Mesodermal cell (in vitro differentiated cells): ENCODE measurements at regions not wholly inside any gene's neighbourhood (a gene's known extent, or its start where the extent isn't known, plus 50 kb on each side); places are given as distances from the start of the nearest gene placed in this dataset.
"Not testable (repeated sequence)": the region's sequence is repeated elsewhere in the genome, so short reads cannot be mapped to it uniquely, and the experiment has no call there.

ENCODE experiments used
- H3K27ac ChIP-seq: 2 replicates; pipeline ENCODE4 v1.7.0; 2013; ENCODE audit warnings: mild to moderate bottlenecking, low read depth, low read length, moderate library complexity; ENCODE audit not compliant: severe bottlenecking
- H3K36me3 ChIP-seq: 2 replicates; pipeline ENCODE4 v1.7.1; 2013; ENCODE audit warnings: mild to moderate bottlenecking, low read length, moderate library complexity; ENCODE audit not compliant: control insufficient read depth, insufficient read depth
- H3K4me1 ChIP-seq: one replicate; pipeline ENCODE4 v1.7.1; 2013; ENCODE audit warnings: mild to moderate bottlenecking, low read length; ENCODE audit not compliant: insufficient read depth, control insufficient read depth, poor library complexity, severe bottlenecking
- H3K4me3 ChIP-seq: 2 replicates; pipeline ENCODE4 v1.7.0; 2013; ENCODE audit warnings: low read length, control low read depth, mild to moderate bottlenecking; ENCODE audit not compliant: insufficient read depth, poor library complexity, severe bottlenecking; ENCODE audit errors: extremely low read depth
- H3K9me3 ChIP-seq: 2 replicates; pipeline ENCODE4 v1.7.1; 2013; ENCODE audit warnings: mild to moderate bottlenecking, low read length, moderate library complexity; ENCODE audit not compliant: control insufficient read depth
- WGBS, 2 experiments: methylation state at CpG; one replicate each; pipeline ENCODE4 v1.1.5; 2013; ENCODE audit warnings: missing lambda C conversion rate in 2 of 2; ENCODE audit not compliant: insufficient coverage in 2 of 2; 5-methylcytosine and 5-hydroxymethylcytosine counted together

GRCh38 chr3:184457784-184458377, 78.0 kb downstream of the CHRD start:
- not testable (repeated sequence) for H3K4me1 ChIP-seq, H3K4me3 ChIP-seq, H3K27ac ChIP-seq, H3K9me3 ChIP-seq, H3K36me3 ChIP-seq
- WGBS, 2 experiments: 88 to 95% methylated on average over 3 to 6 of the region's 7 CpGs

- no peaks in the 10 kb centered on the region for H3K9me3 ChIP-seq
- H3K4me1 ChIP-seq: no peaks in the 10 kb centered on the region
- H3K27ac ChIP-seq: no peak overlapping the region
- H3K4me3 ChIP-seq: no peak overlapping the region
- H3K36me3 ChIP-seq: no peaks in the 10 kb centered on the region
- 82 to 90% methylated on average over 3 of the region's 4 CpGs for WGBS, 2 experiments
Observed at GRCh38 chr3:184459355-184459754, 79.5 kb downstream of the CHRD start.

GRCh38 chr3:184460276-184460675, 80.4 kb downstream of the CHRD start:
- WGBS, 2 experiments: 87 to 89% methylated on average over 4 to 7 of the region's 8 CpGs
- Histone ChIP-seq H3K36me3 (no peaks in the 10 kb centered on the region), H3K27ac (no peak overlapping the region), H3K9me3 (no peaks in the 10 kb centered on the region), H3K4me3 (no peak overlapping the region), H3K4me1 (peaks cover 1% of the 10 kb centered on the region)

GRCh38 chr3:184461219-184461618, 81.4 kb downstream of the CHRD start:
- no peak overlapping the region for H3K27ac ChIP-seq
- no peaks in the 10 kb centered on the region for H3K36me3 ChIP-seq
- no peak overlapping the region for H3K4me3 ChIP-seq
- no peaks in the 10 kb centered on the region for H3K9me3 ChIP-seq
- H3K4me1 ChIP-seq: peaks cover 9% of the 10 kb centered on the region
- 83 to 87% methylated on average over 2 to 6 of the region's 6 CpGs for WGBS, 2 experiments

GRCh38 chr3:184465883-184466412, 86.1 kb downstream of the CHRD start:
- no peak overlapping the region for H3K4me3 ChIP-seq
- peaks cover 9% of the 10 kb centered on the region for H3K4me1 ChIP-seq
- H3K9me3 ChIP-seq: no peaks in the 10 kb centered on the region
- WGBS, 2 experiments: 83 to 99% methylated on average over 5 of the region's 5 CpGs
- H3K27ac ChIP-seq: no peak overlapping the region
- no peaks in the 10 kb centered on the region for H3K36me3 ChIP-seq

GRCh38 chr3:184466413-184466960, 86.6 kb downstream of the CHRD start:
- Histone ChIP-seq H3K27ac (no peak overlapping the region), H3K9me3 (no peaks in the 10 kb centered on the region), H3K4me1 (peaks cover 9% of the 10 kb centered on the region), H3K36me3 (no peaks in the 10 kb centered on the region), H3K4me3 (no peak overlapping the region)
- 62 to 66% methylated on average over 9 to 12 of the region's 12 CpGs for WGBS, 2 experiments

GRCh38 chr3:184467171-184467570, 87.3 kb downstream of the CHRD start:
- Histone ChIP-seq H3K4me3 (no peak overlapping the region), H3K9me3 (no peaks in the 10 kb centered on the region), H3K36me3 (no peaks in the 10 kb centered on the region), H3K4me1 (peaks cover 9% of the 10 kb centered on the region), H3K27ac (no peak overlapping the region)
- 93 to 97% methylated on average over 8 of the region's 9 CpGs for WGBS, 2 experiments

- H3K4me3 ChIP-seq: no peak overlapping the region
- 88 to 100% methylated on average over 1 to 4 of the region's 6 CpGs for WGBS, 2 experiments
- H3K4me1 ChIP-seq: peaks cover 5% of the 10 kb centered on the region
- no peaks in the 10 kb centered on the region for H3K9me3 ChIP-seq
- no peak overlapping the region for H3K27ac ChIP-seq
- H3K36me3 ChIP-seq: no peaks in the 10 kb centered on the region
Observed at GRCh38 chr3:184470551-184470950, 90.7 kb downstream of the CHRD start.

GRCh38 chr3:184471439-184471838, 90.1 kb upstream of the EPHB3 start:
- H3K27ac ChIP-seq: no peak overlapping the region
- H3K4me1 ChIP-seq: no peaks in the 10 kb centered on the region
- no peaks in the 10 kb centered on the region for H3K9me3 ChIP-seq
- H3K4me3 ChIP-seq: no peak overlapping the region
- 100% methylated on average over 1 of the region's 3 CpGs for WGBS, 2 experiments
- no peaks in the 10 kb centered on the region for H3K36me3 ChIP-seq

- no peaks in the 10 kb centered on the region for H3K4me1 ChIP-seq
- 88 to 98% methylated on average over 5 to 11 of the region's 12 CpGs for WGBS, 2 experiments
- no peak overlapping the region for H3K4me3 ChIP-seq
- H3K27ac ChIP-seq: no peak overlapping the region
- H3K9me3 ChIP-seq: no peaks in the 10 kb centered on the region
- no peaks in the 10 kb centered on the region for H3K36me3 ChIP-seq
Observed at GRCh38 chr3:184472723-184473428, 88.7 kb upstream of the EPHB3 start.

GRCh38 chr3:184474897-184475296, 86.7 kb upstream of the EPHB3 start:
- 86 to 92% methylated on average over 7 to 8 of the region's 8 CpGs for WGBS, 2 experiments
- no peak overlapping the region for H3K27ac ChIP-seq
- H3K36me3 ChIP-seq: no peaks in the 10 kb centered on the region
- no peaks in the 10 kb centered on the region for H3K4me1 ChIP-seq
- H3K9me3 ChIP-seq: no peaks in the 10 kb centered on the region
- no peak overlapping the region for H3K4me3 ChIP-seq
